CD4-positive, alpha-beta T cell treated with Interleukin-2 at 100 ng/mL for 4 hours (primary cell): ENCODE measurements at regions not wholly inside any gene's neighbourhood (a gene's known extent, or its start where the extent isn't known, plus 50 kb on each side); places are given as distances from the start of the nearest gene placed in this dataset.

Source experiments
- DNase-seq: peaks from one replicate; pipeline ENCODE4 v3.0.0-alpha.2; 2020; ENCODE audit warnings: low spot score

GRCh38 chr3:23664459-23664858, 141.3 kb upstream of the UBE2E1 start:
- DNase-seq: no peak

DNA sequence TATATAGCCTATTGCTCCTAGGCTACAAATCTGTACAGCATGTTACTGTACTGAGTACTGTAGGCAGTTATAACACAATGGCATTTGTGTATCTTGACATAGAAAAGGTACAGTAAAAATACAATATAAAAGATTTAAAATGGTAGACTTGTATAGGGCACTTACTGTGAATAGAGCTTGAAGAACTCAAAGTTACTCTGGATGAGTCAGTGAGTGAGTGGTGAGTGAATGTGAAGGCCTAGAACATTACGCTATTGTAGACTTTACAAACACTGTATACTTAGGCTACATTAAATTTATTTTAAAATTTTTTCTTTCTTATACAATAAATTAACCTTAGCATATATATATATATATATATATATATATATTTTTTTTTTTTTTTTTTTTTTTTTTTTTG, 140.0 kb upstream of the UBE2E1 start:
- no peak for DNase-seq

- no peak for DNase-seq
Observed at GRCh38 chr3:23666818-23667217, 138.9 kb upstream of the UBE2E1 start.

GRCh38 chr3:23667536-23668429, 138.0 kb upstream of the UBE2E1 start:
- no peak for DNase-seq

DNA sequence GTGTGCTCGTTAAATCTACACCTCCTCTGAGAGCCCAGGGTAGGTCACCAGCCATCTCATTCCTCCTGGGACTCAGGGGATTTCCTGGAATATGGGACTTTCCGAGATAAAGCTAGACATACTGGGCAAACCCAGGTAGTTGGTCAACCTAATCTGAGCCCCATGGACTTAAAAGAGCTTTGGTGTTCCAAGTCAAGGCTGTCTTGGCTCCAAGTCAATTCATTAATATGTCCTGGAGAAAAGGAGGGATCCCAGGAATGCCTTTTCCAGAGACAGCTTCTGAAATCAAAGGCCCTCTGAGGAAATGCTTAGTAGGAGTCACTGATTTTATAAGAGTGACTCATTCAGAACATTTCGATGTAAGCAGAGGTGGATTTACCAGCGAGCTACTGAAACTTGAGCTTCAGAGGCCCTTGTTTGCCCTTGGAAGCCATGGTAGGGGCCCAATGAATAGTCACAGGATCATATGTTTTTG, 137.3 kb upstream of the UBE2E1 start:
- no peak for DNase-seq

- DNase-seq: no peak
Observed at GRCh38 chr3:23669541-23670255, 136.1 kb upstream of the UBE2E1 start.

DNA sequence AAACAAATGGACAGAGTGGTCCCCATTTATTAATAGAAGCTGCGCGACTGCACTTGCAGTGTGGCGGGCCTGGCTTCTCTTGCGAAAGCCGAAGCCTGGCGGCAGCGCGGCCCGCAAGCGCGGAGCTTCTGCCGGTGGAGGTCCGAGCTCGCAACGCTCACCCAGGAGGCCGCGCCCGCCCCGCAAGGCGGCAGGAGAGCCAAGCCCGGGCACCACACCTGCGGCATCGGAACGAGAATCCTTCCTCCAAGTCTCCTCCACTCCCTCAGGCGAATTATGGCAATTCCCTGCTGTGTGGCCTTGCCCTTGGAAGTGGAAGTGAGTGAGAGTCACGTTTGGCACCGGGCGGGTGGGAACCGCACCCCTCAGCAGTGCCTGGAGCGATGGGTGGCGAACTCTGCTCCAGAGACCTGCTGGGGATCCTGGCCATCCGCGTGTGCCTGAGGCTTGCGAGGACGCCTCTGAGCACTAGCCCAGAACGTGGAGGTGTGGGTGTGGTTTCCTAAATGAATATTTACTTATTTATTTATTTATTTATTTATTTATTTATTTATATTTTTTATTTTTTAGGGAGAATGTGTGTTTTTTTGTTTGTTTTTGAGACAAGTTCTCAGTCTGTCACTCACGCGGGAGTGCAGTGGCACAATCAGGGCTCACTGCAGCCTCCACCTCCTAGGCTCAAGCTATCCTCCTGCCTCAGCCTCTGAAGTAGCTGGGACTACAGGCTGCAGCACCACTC, 133.7 kb upstream of the UBE2E1 start:
- no peak for DNase-seq

DNA sequence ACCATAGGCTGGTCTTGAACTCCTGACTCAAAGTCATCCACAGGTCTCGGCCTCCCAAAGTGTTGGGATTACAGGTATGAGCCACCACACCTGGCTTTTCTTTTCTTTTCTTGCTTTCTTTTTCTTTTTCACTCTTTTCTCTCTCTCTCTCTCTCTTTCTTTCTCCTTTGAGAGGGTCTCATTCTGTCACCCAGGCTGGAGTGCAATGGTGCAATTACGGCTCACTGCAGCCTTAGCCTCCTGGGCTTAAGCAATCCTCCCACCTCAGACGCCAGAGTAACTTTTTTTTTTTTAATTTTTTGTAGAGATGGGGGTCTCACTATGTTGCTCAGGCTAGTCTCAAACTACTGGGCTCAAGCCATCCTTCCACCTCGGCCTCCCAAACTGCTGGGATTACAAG, 133.1 kb upstream of the UBE2E1 start:
- DNase-seq: no peak

DNA sequence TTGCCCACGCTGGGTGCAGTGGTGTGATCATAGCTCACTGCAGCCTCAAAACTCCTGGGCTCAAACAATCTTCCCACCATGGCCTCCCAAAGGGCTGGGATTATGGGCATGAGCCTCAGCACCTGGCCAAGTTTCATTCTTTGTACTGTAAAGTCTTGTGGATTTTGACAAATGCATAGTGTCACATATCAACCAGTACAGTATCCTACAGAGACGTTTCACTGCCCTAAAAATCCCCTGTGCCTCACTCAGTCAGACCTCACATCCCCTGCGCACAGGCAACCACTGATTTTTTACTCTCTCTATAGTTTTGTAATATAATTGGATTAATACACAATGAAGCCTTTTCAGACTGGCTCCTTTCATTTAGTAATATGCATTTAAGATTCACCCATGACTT, 130.7 kb upstream of the UBE2E1 start:
- no peak for DNase-seq

GRCh38 chr3:23676093-23676492, 129.7 kb upstream of the UBE2E1 start:
- DNase-seq: no peak

DNA sequence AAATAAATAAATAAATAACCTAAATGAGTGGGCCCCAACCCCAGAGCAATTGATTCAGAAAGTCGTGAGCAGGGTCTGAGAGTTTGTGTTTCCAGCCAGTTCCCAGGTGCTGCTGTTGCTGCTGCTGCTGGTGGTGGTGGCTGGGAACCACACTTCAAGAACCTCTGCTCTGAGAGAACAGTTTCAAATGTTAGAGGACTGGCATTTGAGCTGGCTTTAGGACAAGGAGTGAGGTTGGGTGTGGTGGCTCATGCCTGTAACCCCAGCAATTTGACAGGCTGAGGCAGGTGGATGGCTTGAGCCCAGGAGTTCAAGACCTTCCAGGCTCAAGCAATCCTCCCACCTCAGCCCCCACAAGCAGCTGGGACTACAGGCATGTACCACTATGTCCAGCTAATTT, 123.1 kb upstream of the UBE2E1 start:
- DNase-seq: no peak

- no peak for DNase-seq
Observed at GRCh38 chr3:23685541-23686258, 120.1 kb upstream of the UBE2E1 start.

- DNase-seq: no peak
Observed at GRCh38 chr3:23686519-23686918, 119.2 kb upstream of the UBE2E1 start.

GRCh38 chr3:23691357-23691895, 114.3 kb upstream of the UBE2E1 start:
- no peak for DNase-seq

- no peak for DNase-seq
Observed at GRCh38 chr3:23696842-23697241, 108.9 kb upstream of the UBE2E1 start.

GRCh38 chr3:23697416-23697815, 108.3 kb upstream of the UBE2E1 start:
- no peak for DNase-seq

GRCh38 chr3:23698652-23699313, 107.0 kb upstream of the UBE2E1 start:
- no peak for DNase-seq

DNA sequence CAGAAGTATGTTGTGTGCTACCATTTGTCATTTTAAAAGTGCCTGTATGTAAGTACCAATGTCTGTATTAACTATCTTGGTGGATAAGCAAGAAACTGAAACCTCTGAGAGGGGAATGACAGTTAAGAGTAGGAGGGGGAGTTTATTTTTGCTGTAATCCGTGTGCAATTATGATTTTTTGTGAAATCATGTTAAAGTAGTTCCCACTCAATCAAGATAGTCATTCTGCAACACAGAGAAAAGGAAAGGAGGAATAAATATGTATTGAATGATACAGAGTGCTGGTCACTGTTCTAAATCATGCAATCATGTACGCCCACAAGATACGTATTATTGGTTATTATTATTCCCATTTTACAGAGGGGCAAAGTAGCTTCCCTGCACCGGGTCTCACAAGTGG, 105.1 kb upstream of the UBE2E1 start:
- no peak for DNase-seq

- no peak for DNase-seq
Observed at GRCh38 chr3:23701716-23702597, 103.8 kb upstream of the UBE2E1 start.

DNA sequence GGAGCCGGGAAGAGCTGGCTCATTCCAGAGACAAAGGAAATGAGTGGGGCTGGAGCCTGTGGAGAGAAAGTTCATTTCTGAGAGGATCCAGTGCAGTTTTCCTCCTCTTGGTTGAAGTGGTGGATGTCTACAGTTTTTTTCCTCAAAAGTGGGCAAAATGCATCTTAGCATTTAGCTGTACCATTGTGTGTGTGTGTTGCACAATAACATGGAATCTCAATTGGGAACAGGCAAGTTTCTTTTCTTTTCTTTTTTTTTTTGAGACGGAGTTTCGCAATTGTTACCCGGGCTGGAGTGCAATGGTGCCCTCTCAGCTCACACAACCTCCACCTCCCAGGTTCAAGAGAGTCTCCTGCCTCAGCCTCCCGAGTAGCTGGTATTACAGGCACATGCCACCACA, 101.5 kb upstream of the UBE2E1 start:
- DNase-seq: no peak
